Activated CD8-positive, alpha-beta memory T cell treated with anti-CD3 and anti-CD28 coated beads for 36 hours (primary cell): ENCODE measurements at regions not wholly inside any gene's neighbourhood (a gene's known extent, or its start where the extent isn't known, plus 50 kb on each side); places are given as distances from the start of the nearest gene placed in this dataset.

Experiments
- CTCF ChIA-PET: fragments of 350-600 bp; sonication (Branson Sonifier 250); formaldehyde crosslinking; loops from one replicate; lab custom pipeline; 2021; ENCODE audit warnings: antibody characterized with exemption; lab: Charles Lee
- POLR2A ChIA-PET: fragments of 350-600 bp; sonication (Branson Sonifier 250); formaldehyde crosslinking; loops from one replicate; lab custom pipeline; 2021; ENCODE audit warnings: antibody characterized with exemption; lab: Charles Lee

GRCh38 chr7:98518159-98518947 lies 98.7 kb upstream of the NPTX2 start:
- ChIA-PET POLR2A (no interaction called here), CTCF (no interaction called here)

GRCh38 chr7:98515201-98515600 lies 101.9 kb upstream of the NPTX2 start:
- ChIA-PET POLR2A (no interaction called here), CTCF (no interaction called here)

GRCh38 chr7:98514211-98515031 lies 102.7 kb upstream of the NPTX2 start:
- CTCF ChIA-PET, result no interaction called here
- POLR2A ChIA-PET, result no interaction called here

- POLR2A ChIA-PET, result no interaction called here
- CTCF ChIA-PET, result no interaction called here
Measured at GRCh38 chr7:98511175-98511574, 105.9 kb upstream of the NPTX2 start.

- CTCF ChIA-PET, result no interaction called here
- POLR2A ChIA-PET, result no interaction called here
Measured at GRCh38 chr7:98509836-98510235, 107.2 kb upstream of the NPTX2 start.

GRCh38 chr7:98506471-98506870 lies 105.6 kb upstream of the BAIAP2L1 start:
- POLR2A ChIA-PET, result no interaction called here
- CTCF ChIA-PET, result interaction anchor here (0.6 kb wide), 1 partner anchor 304 kb away, joined by 4 read pairs; no protein-coding TSS in a partner anchor

GRCh38 chr7:98500764-98501163 lies 99.9 kb upstream of the BAIAP2L1 start:
- POLR2A ChIA-PET, result no interaction called here
- CTCF ChIA-PET, result no interaction called here

- ChIA-PET CTCF (no interaction called here), POLR2A (no interaction called here)
Measured at GRCh38 chr7:98496618-98497017, 95.7 kb upstream of the BAIAP2L1 start.

- CTCF ChIA-PET, result no interaction called here
- POLR2A ChIA-PET, result no interaction called here
Measured at GRCh38 chr7:98495200-98495955, 94.5 kb upstream of the BAIAP2L1 start.

- CTCF ChIA-PET, result no interaction called here
- POLR2A ChIA-PET, result no interaction called here
Measured at GRCh38 chr7:98493030-98493778, 92.3 kb upstream of the BAIAP2L1 start.

- ChIA-PET POLR2A (no interaction called here), CTCF (no interaction called here)
Measured at GRCh38 chr7:98488167-98488566, 87.3 kb upstream of the BAIAP2L1 start.

- ChIA-PET CTCF (no interaction called here), POLR2A (no interaction called here)
Measured at GRCh38 chr7:98483964-98484545, 83.2 kb upstream of the BAIAP2L1 start.

GRCh38 chr7:98483276-98483963 lies 82.5 kb upstream of the BAIAP2L1 start:
- CTCF ChIA-PET, result no interaction called here
- POLR2A ChIA-PET, result no interaction called here

- POLR2A ChIA-PET, result no interaction called here
- CTCF ChIA-PET, result no interaction called here
Measured at GRCh38 chr7:98479318-98479717, 78.4 kb upstream of the BAIAP2L1 start.

- POLR2A ChIA-PET, result no interaction called here
Measured at GRCh38 chr7:98475352-98475751, 74.5 kb upstream of the BAIAP2L1 start.

GRCh38 chr7:98474558-98474957 lies 73.7 kb upstream of the BAIAP2L1 start:
- CTCF ChIA-PET, result no interaction called here
- POLR2A ChIA-PET, result no interaction called here

More at GRCh38 chr7:98475352-98475751, 74.5 kb upstream of the BAIAP2L1 start:
- CTCF ChIA-PET, result no interaction called here

GRCh38 chr7:98472521-98472954 lies 71.6 kb upstream of the BAIAP2L1 start:
- ChIA-PET POLR2A (no interaction called here), CTCF (no interaction called here)

GRCh38 chr7:98470485-98471240 lies 69.8 kb upstream of the BAIAP2L1 start:
- POLR2A ChIA-PET, result no interaction called here
- CTCF ChIA-PET, result no interaction called here
